Sigmoid colon (tissue), 6 donors: ENCODE measurements at regions not wholly inside any gene's neighbourhood (a gene's known extent, or its start where the extent isn't known, plus 50 kb on each side); places are given as distances from the start of the nearest gene placed in this dataset.

Source experiments
- DNase-seq: peaks from one replicate; pipeline ENCODE4 v3.0.0-alpha.2; 2019
- H3K27ac ChIP-seq, 4 donors: fragments of 200-600 bp; sonication (generic); one replicate each; pipeline ENCODE4 v1.5.1; 2016 to 2019; ENCODE audit warnings: mild to moderate bottlenecking in 1 of 4
- H3K27me3 ChIP-seq, 3 donors: fragments of 200-600 bp; sonication (generic); one replicate each; pipeline ENCODE4 v1.5.1; 2019; ENCODE audit warnings: mild to moderate bottlenecking in 1 of 3
- H3K36me3 ChIP-seq, 4 donors: fragments of 200-600 bp; sonication (generic); one replicate each; pipeline ENCODE4 v1.5.1; 2016 to 2019
- H3K4me1 ChIP-seq, 4 donors: fragments of 200-600 bp; sonication (generic); one replicate each; pipeline ENCODE4 v1.5.1; 2017 to 2019
- H3K4me3 ChIP-seq, 4 donors: fragments of 200-600 bp; sonication (generic); one replicate each; pipeline ENCODE4 v1.5.1; 2017 to 2019; ENCODE audit warnings: mild to moderate bottlenecking in 2 of 4, moderate library complexity in 1 of 4
- H3K9me3 ChIP-seq, 4 donors: fragments of 200-600 bp in 3 of 4; sonication (generic) in 3 of 4; one replicate each; pipeline versions ENCODE4 v1.5.1 to v1.6.1; 2013 to 2019
- EP300 ChIP-seq, 4 donors: sonication (generic); formaldehyde crosslinking; IDR thresholded peaks; one replicate each; pipeline ENCODE4 v1.6.1; 2017; ENCODE audit warnings: antibody characterized with exemption in 4 of 4
- POLR2A ChIP-seq, 2 donors: fragments of 450-650 bp; IDR thresholded peaks; one replicate each; pipeline ENCODE4 v1.6.1; 2016; ENCODE audit warnings: antibody characterized with exemption in 2 of 2, mild to moderate bottlenecking in 2 of 2, moderate library complexity in 2 of 2
- POLR2AphosphoS5 ChIP-seq, 4 donors: sonication (generic); formaldehyde crosslinking; IDR thresholded peaks; one replicate each; pipeline ENCODE4 v1.6.1; 2017; ENCODE audit warnings: antibody characterized with exemption in 4 of 4
- WGBS, 2 donors: extraction: QIAGEN DNeasy Blood & Tissue Kit; methylation state at CpG; one replicate each; pipeline ENCODE4 v1.1.7; 2013; 5-methylcytosine and 5-hydroxymethylcytosine counted together
- intact Hi-C: fragments of 100-400 bp; cut with DNase I; formaldehyde crosslinking; loops from one replicate; pipeline ENCODE4 v1.15.1; 2023
- TF ChIP-seq, protein P1 (sequence below), 4 experiments: fragments of 450-650 bp in 3 of 4; fragments of 200-600 bp in 1 of 4; IDR thresholded peaks; one replicate each; pipeline ENCODE4 v1.5.1; 2016 to 2019; ENCODE audit warnings: antibody characterized with exemption in 4 of 4, mild to moderate bottlenecking in 3 of 4, moderate library complexity in 2 of 4
- donor health status: healthy with polysubstance abuse.
- donor health status: healthy.

DNA sequence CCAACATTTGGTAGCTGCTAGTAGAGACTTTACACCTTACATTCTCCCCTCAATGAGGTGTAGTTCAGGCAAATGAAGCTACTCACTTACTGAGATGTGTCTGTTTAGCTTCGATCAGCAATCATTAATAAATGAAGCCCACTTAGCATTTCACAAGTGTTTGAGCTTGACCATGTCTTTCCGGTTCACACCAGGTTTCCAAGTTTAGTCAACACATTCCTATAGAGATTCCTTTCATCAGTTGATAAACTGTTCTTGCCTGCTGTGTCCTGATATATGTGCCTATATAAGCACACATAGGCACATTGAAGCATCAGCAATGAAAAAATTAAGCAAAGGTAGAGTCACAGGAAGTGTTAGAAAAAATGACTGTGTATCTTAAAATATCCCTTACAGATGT is 150.0 kb downstream of the BTBD3 start:
- Histone ChIP-seq H3K27me3 (no peaks in the 10 kb centered on the region), H3K4me3 (no peak overlapping the region), H3K4me1 (no peaks in the 10 kb centered on the region), H3K27ac (no peak overlapping the region), H3K9me3 (no peaks in the 10 kb centered on the region), H3K36me3 (no peaks in the 10 kb centered on the region)
- intact Hi-C loops = no loop called here
- TF ChIP-seq EP300 (IDR thresholded peaks at IDR 0.05) (no peak), POLR2A (IDR thresholded peaks at IDR 0.05) (no peak), POLR2AphosphoS5 (IDR thresholded peaks at IDR 0.05) (no peak)
- TF ChIP-seq, protein P1, sequence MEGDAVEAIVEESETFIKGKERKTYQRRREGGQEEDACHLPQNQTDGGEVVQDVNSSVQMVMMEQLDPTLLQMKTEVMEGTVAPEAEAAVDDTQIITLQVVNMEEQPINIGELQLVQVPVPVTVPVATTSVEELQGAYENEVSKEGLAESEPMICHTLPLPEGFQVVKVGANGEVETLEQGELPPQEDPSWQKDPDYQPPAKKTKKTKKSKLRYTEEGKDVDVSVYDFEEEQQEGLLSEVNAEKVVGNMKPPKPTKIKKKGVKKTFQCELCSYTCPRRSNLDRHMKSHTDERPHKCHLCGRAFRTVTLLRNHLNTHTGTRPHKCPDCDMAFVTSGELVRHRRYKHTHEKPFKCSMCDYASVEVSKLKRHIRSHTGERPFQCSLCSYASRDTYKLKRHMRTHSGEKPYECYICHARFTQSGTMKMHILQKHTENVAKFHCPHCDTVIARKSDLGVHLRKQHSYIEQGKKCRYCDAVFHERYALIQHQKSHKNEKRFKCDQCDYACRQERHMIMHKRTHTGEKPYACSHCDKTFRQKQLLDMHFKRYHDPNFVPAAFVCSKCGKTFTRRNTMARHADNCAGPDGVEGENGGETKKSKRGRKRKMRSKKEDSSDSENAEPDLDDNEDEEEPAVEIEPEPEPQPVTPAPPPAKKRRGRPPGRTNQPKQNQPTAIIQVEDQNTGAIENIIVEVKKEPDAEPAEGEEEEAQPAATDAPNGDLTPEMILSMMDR (IDR thresholded peaks at IDR 0.05) = no peak
- 95 to 97% methylated on average over 2 of the region's 2 CpGs for WGBS, 2 donors
- no peak for DNase-seq

DNA sequence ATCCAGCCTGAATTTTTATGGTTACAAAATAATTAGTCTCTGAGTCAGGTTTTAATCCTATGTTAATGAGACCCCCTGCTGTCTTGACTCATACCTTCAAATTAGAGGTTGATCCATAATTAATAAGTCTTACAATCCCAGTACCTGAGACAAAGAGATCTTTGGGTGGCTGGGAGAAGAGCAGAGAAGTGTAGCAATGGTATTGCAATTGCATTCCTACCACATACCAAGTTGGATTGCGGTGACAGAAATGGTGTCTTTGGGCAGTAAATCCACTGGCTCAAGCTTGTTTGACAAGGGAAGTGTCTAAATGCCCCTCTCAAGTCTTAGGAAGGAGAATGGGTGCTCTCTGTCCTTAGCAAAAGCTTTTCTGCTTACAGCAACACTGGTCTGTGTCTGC is 150.4 kb downstream of the BTBD3 start:
- H3K9me3 ChIP-seq = no peaks in the 10 kb centered on the region
- DNase-seq = no peak
- no peaks in the 10 kb centered on the region for H3K4me1 ChIP-seq
- H3K4me3 ChIP-seq = no peak overlapping the region
- no peaks in the 10 kb centered on the region for H3K27me3 ChIP-seq
- TF ChIP-seq POLR2A (IDR thresholded peaks at IDR 0.05) (no peak), POLR2AphosphoS5 (IDR thresholded peaks at IDR 0.05) (no peak), EP300 (IDR thresholded peaks at IDR 0.05) (no peak)
- TF ChIP-seq, protein P1 (IDR thresholded peaks at IDR 0.05) = no peak
- H3K27ac ChIP-seq = no peak overlapping the region
- no peaks in the 10 kb centered on the region for H3K36me3 ChIP-seq
- WGBS, 2 donors = 90 to 96% methylated on average over 1 of the region's 1 CpG
- intact Hi-C loops = no loop called here

DNA sequence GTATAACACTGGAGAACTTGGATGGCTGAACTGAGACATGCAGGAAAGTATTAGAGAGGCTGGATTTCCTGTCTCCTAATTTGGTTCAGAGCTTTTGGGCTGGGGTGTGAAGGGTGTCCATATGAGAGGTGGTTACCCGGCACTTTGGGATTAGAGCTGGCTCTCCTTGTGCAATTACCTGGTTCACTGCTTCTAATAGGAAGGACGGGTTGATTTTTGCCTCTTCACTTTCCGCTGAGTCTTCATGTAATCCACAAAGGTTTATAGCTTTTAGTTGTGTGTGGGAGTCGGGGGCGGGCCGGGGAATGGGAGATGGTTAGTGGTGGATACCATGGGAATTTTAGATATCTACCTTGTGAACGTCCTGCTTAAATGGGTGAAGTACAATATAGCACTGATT is 151.5 kb downstream of the BTBD3 start:
- Histone ChIP-seq H3K4me3 (no peak overlapping the region), H3K9me3 (no peaks in the 10 kb centered on the region), H3K27me3 (no peaks in the 10 kb centered on the region), H3K27ac (no peak overlapping the region), H3K36me3 (no peaks in the 10 kb centered on the region), H3K4me1 (no peaks in the 10 kb centered on the region)
- WGBS, 2 donors = 94 to 95% methylated on average over 7 of the region's 7 CpGs
- intact Hi-C loops = no loop called here
- TF ChIP-seq, protein P1 (IDR thresholded peaks at IDR 0.05) = no peak
- no peak for TF ChIP-seq POLR2A (IDR thresholded peaks at IDR 0.05)
- no peak for TF ChIP-seq EP300 (IDR thresholded peaks at IDR 0.05)
- no peak for TF ChIP-seq POLR2AphosphoS5 (IDR thresholded peaks at IDR 0.05)
- no peak for DNase-seq

DNA sequence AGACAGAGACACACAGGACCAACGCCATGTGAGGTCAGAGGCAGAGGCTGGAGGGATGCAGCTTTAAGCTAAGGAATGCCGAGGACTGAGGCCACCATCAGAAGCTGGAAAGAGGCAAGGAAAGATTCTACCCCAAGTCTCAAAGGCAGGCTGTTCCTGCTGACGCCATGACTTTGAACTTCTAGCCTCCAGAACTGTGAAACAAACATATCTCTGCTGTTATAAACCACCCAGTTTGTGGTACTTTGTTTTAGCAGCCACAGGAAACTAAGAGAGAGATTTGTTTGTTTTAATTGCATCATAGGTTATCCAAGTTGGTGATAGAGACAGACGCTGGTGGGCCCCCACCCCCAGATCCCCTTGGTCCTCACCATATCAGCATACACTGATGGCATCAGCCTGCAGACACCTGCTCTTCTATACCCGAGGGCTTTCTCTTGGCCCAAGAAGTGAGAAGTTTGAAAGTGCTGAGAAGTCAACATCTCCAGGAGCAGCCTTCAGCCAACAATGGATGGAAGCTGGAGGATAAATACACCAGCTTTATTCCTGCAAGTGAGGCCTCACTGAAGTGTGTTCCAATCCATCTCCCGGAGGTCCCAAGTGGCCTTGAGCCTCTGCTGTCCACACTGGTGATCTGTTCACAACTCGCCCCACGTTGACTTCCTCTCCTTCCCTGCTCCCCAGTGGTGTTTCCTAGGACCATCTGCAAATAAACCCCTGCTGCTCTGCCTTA is 154.7 kb downstream of the BTBD3 start:
- no peaks in the 10 kb centered on the region for H3K4me1 ChIP-seq
- DNase-seq = no peak
- H3K27ac ChIP-seq = no peak overlapping the region
- 83 to 86% methylated on average over 8 of the region's 8 CpGs for WGBS, 2 donors
- TF ChIP-seq POLR2A (IDR thresholded peaks at IDR 0.05) = no peak
- no peak for TF ChIP-seq EP300 (IDR thresholded peaks at IDR 0.05)
- TF ChIP-seq, protein P1 (IDR thresholded peaks at IDR 0.05) = no peak
- TF ChIP-seq POLR2AphosphoS5 (IDR thresholded peaks at IDR 0.05) = no peak
- intact Hi-C loops = no loop called here
- H3K4me3 ChIP-seq = no peak overlapping the region
- H3K27me3 ChIP-seq = no peaks in the 10 kb centered on the region
- no peaks in the 10 kb centered on the region for H3K36me3 ChIP-seq
- no peaks in the 10 kb centered on the region for H3K9me3 ChIP-seq

DNA sequence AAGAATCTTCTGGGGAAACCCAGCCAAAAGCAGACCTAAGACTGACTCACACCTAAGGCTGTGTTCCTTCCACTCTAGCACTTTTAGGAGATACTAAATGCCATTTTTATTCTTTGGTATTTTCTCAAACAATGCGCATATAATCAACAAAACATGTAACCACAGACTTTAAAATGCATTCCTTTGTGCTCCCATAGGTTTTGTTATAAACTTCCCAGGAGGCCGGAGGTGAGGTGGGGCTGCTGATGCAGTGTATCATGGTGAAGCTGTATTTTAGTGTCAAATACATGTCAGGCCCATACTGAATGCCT is 155.2 kb downstream of the BTBD3 start:
- no peak overlapping the region for H3K27ac ChIP-seq
- no peak overlapping the region for H3K4me3 ChIP-seq
- no peaks in the 10 kb centered on the region for H3K36me3 ChIP-seq
- TF ChIP-seq, protein P1 (IDR thresholded peaks at IDR 0.05) = no peak
- TF ChIP-seq EP300 (IDR thresholded peaks at IDR 0.05) (no peak), POLR2AphosphoS5 (IDR thresholded peaks at IDR 0.05) (no peak), POLR2A (IDR thresholded peaks at IDR 0.05) (no peak)
- intact Hi-C loops = no loop called here
- no peaks in the 10 kb centered on the region for H3K4me1 ChIP-seq
- 94 to 95% methylated on average over 2 of the region's 2 CpGs for WGBS, 2 donors
- DNase-seq = no peak
- no peaks in the 10 kb centered on the region for H3K9me3 ChIP-seq
- no peaks in the 10 kb centered on the region for H3K27me3 ChIP-seq
